ENCODE measurements at regions not wholly inside any gene's neighbourhood (a gene's known extent, or its start where the extent isn't known, plus 50 kb on each side); places are given as distances from the start of the nearest gene placed in this dataset.
"Not testable (repeated sequence)": the region's sequence is repeated elsewhere in the genome, so short reads cannot be mapped to it uniquely, and the experiment has no call there.

DNA sequence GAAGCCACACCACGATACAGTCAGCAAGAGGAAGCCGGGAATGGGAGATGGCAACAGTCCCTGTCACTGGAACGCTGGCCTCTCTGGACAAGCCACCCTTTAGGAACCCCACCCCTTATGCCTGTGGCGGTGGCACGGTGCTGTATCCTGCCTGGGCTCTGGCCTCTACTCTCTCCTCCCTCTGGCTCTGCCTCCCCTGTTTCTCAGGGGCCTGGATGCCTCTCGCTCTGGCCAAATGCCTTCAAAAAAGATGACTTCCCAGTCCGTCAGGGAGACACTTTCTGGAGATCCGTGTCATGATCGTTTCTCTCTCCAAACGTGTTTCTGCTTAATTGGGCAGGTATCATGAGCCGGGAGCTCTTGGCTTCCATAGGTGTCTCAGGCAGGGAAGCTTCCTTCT lies 99.1 kb upstream of the FOXD4L5 start:
- DNase-seq (ENCODE audit: low spot score); intact Hi-C loops (cut with DNase I): not testable (repeated sequence)

DNA sequence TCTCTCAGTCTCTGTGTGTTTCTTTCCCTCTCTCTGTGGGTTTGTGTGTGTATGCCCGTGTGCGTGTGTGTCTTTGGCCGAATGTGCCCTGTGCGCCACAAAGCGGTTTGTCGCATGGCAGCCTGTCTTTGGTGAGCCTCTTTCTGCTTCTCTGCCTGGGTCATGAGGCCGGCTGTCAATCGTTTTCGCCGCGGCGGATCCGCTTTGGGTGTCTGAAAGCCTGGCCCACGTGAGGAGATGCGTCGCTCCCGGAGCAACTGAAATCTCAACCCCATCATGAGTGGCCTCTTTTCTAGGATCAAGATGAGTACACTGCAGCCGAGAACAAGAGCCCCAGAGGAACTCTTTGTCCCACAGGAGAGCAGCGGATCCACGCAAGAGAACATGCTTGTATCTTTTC lies 98.6 kb upstream of the FOXD4L5 start:
- intact Hi-C loops (cut with DNase I); ATAC-seq; DNase-seq (ENCODE audit: low spot score): not testable (repeated sequence)

More for the DNA sequence above, 99.1 kb upstream of the FOXD4L5 start:
- ATAC-seq = not testable (repeated sequence)

DNA sequence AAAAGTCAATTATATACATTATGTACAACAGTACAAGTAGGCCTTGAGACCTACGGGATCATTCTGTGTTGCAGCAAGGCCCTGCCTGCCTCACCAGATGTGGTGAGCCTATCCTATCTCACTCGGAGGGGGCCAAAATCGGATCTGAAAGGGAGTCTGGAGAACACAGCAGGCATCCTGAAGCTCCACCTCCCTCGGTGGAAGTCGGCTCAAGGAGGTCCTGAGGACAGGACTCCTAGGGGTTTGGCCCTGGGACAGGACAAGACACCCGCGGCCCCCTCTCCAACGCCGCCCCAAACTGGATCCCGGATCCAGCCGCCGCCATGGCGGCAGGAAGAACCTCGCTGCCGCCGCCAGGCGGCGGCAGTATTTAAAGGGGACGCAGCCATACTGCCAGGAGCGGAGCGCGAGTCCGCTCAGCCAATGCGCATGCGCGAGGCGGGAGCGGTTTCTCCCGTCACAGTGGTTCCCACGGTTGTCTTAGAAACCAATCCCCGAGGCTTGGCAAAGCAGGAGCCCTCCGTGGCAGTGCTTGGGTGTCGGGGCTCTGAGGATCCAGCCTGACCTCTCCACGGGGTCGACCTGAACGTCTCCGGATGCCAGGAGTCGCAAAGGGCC lies 97.8 kb upstream of the FOXD4L5 start:
- ATAC-seq; intact Hi-C loops (cut with DNase I); DNase-seq (ENCODE audit: low spot score): not testable (repeated sequence)

Measured in sciatic nerve (tissue), 2 donors.